Adrenal gland (tissue), 5 donors: ENCODE measurements at regions not wholly inside any gene's neighbourhood (a gene's known extent, or its start where the extent isn't known, plus 50 kb on each side); places are given as distances from the start of the nearest gene placed in this dataset.

Source experiments
- CTCF ChIP-seq, 6 experiments: fragments of 450-650 bp in 4 of 6; fragments of 200-600 bp in 2 of 6; sonication (generic) in 1 of 6; IDR thresholded peaks; 1 replicate in 5 of 6; 2 replicates in 1 of 6; pipeline versions ENCODE4 v1.5.1 to v1.8.0; 2016 to 2021; ENCODE audit warnings: antibody characterized with exemption in 6 of 6, mild to moderate bottlenecking in 2 of 6, moderate library complexity in 1 of 6
- POLR2A ChIP-seq, 2 donors: fragments of 450-650 bp; IDR thresholded peaks; one replicate each; pipeline ENCODE4 v1.6.1; 2017; ENCODE audit warnings: antibody characterized with exemption in 2 of 2, mild to moderate bottlenecking in 2 of 2, moderate library complexity in 1 of 2
- donor health status: DM: no; HTN: no; CAD: no.

GRCh38 chr6:147757291-147757690 lies 248.8 kb downstream of the SAMD5 start:
- TF ChIP-seq CTCF (IDR thresholded peaks at IDR 0.05) (no peak), POLR2A (IDR thresholded peaks at IDR 0.05) (no peak)
